GM23248 (cell line): ENCODE measurements at regions not wholly inside any gene's neighbourhood (a gene's known extent, or its start where the extent isn't known, plus 50 kb on each side); places are given as distances from the start of the nearest gene placed in this dataset.

Experiments used
- DNase-seq: peaks from one replicate; pipeline ENCODE4 v3.0.0-alpha.2; 2015
- H2AFZ ChIP-seq: fragments of 200-600 bp; sonication (generic); 2 replicates; pipeline ENCODE4 v1.6.1; 2016; ENCODE audit warnings: antibody characterized with exemption
- H3F3A ChIP-seq: fragments of 200-600 bp; sonication (generic); 2 replicates; pipeline ENCODE4 v1.6.1; 2016; ENCODE audit warnings: mild to moderate bottlenecking, antibody characterized with exemption, mixed run types; ENCODE audit not compliant: insufficient read depth
- H3K27ac ChIP-seq: fragments of 200-600 bp; sonication (generic); 2 replicates; pipeline ENCODE4 v1.5.1; 2016; ENCODE audit warnings: mild to moderate bottlenecking
- H3K27me3 ChIP-seq: fragments of 200-600 bp; sonication (generic); replicated peaks from 2 replicates; pipeline ENCODE4 v1.6.1; 2016; ENCODE audit warnings: mild to moderate bottlenecking; ENCODE audit not compliant: insufficient read depth
- H3K36me3 ChIP-seq: fragments of 200-600 bp; sonication (generic); 2 replicates; pipeline ENCODE4 v1.6.1; 2016; ENCODE audit warnings: low read depth, mild to moderate bottlenecking
- H3K4me1 ChIP-seq: fragments of 200-600 bp; sonication (generic); 2 replicates; pipeline ENCODE4 v1.6.1; 2016; ENCODE audit warnings: mild to moderate bottlenecking; ENCODE audit not compliant: insufficient read depth
- H3K4me2 ChIP-seq: fragments of 200-600 bp; sonication (generic); one replicate; pipeline ENCODE4 v1.6.1; 2016; ENCODE audit warnings: mild to moderate bottlenecking; ENCODE audit not compliant: unreplicated experiment
- H3K4me3 ChIP-seq: fragments of 200-600 bp; sonication (generic); 2 replicates; pipeline ENCODE4 v1.5.1; 2016; ENCODE audit warnings: mild to moderate bottlenecking
- H3K79me2 ChIP-seq: fragments of 200-600 bp; sonication (generic); 2 replicates; pipeline ENCODE4 v1.6.1; 2016; ENCODE audit warnings: mild to moderate bottlenecking; ENCODE audit not compliant: insufficient read depth
- H3K9ac ChIP-seq: fragments of 200-600 bp; sonication (generic); 2 replicates; pipeline ENCODE4 v1.6.1; 2016; ENCODE audit warnings: mild to moderate bottlenecking
- H3K9me2 ChIP-seq: fragments of 200-600 bp; sonication (generic); 2 replicates; pipeline ENCODE4 v1.6.1; 2016; ENCODE audit warnings: mixed run types, mild to moderate bottlenecking, moderate library complexity; ENCODE audit not compliant: insufficient read depth
- H3K9me3 ChIP-seq: fragments of 200-600 bp; sonication (generic); one replicate; pipeline ENCODE4 v1.6.1; 2017; ENCODE audit warnings: low read depth
- H4K20me1 ChIP-seq: fragments of 200-600 bp; sonication (generic); 2 replicates; pipeline ENCODE4 v1.6.0; 2016; ENCODE audit not compliant: insufficient read depth
- EZH2 ChIP-seq: fragments of 200-600 bp; sonication (generic); IDR thresholded peaks from 2 replicates; pipeline ENCODE4 v1.6.1; 2018; ENCODE audit warnings: antibody characterized with exemption, mild to moderate bottlenecking; ENCODE audit not compliant: insufficient read depth, poor library complexity, severe bottlenecking
- EZH2phosphoT487 ChIP-seq: fragments of 200-600 bp; sonication (generic); IDR thresholded peaks from 2 replicates; pipeline ENCODE4 v1.6.1; 2018; ENCODE audit warnings: antibody characterized with exemption, moderate library complexity, mild to moderate bottlenecking, low read depth; ENCODE audit not compliant: insufficient read depth
- WGBS, 2 experiments: methylation state at CpG; one replicate each; pipeline ENCODE4 v1.1.6; 2015 to 2017; ENCODE audit warnings: low lambda C conversion rate in 2 of 2, low coverage in 1 of 2; ENCODE audit errors: missing lambda C conversion rate in 2 of 2; 5-methylcytosine and 5-hydroxymethylcytosine counted together
- in situ Hi-C: fragments of 300-500 bp; cut with MboI; formaldehyde crosslinking; loops from 2 replicates; pipeline ENCODE4 v1.15.0; 2020

DNA sequence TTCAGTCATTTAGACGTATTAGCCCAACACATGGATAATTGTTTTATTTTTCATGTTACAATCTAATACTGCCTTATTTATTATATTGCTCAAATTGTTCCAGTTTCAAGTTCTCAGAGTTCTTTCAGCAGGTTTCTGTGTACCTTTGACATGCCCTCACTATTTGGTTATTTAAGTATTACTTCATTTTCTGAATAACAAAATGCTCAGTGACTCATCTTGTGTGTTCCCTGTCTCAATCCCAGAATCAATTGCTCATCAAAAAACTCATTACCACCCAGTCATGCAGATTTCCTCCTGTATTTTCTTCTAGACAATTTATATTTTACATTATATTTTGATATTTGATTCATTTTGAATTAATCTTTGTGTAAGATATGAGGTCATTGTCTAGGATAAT, 562.6 kb downstream of the ANXA1 start:
- H3K27me3 ChIP-seq = no peaks in the 10 kb centered on the region
- H3K4me1 ChIP-seq = no peaks in the 10 kb centered on the region
- H3K9me2 ChIP-seq = no peaks in the 10 kb centered on the region
- no peaks in the 10 kb centered on the region for H3K36me3 ChIP-seq
- no peaks in the 10 kb centered on the region for H4K20me1 ChIP-seq
- no peak overlapping the region for H2AFZ ChIP-seq
- no peak overlapping the region for H3K4me2 ChIP-seq
- 3 to 8% methylated on average over 1 of the region's 1 CpG for WGBS, 2 experiments
- H3K9ac ChIP-seq = no peak overlapping the region
- no peak overlapping the region for H3K27ac ChIP-seq
- in situ Hi-C loops = no loop called here
- no peaks in the 10 kb centered on the region for H3K79me2 ChIP-seq
- no peaks in the 10 kb centered on the region for H3F3A ChIP-seq
- H3K4me3 ChIP-seq = no peak overlapping the region
- TF ChIP-seq EZH2phosphoT487 (no peak), EZH2 (no peak)
- DNase-seq = peak; percentile 16
- H3K9me3 ChIP-seq = no peaks in the 10 kb centered on the region

DNA sequence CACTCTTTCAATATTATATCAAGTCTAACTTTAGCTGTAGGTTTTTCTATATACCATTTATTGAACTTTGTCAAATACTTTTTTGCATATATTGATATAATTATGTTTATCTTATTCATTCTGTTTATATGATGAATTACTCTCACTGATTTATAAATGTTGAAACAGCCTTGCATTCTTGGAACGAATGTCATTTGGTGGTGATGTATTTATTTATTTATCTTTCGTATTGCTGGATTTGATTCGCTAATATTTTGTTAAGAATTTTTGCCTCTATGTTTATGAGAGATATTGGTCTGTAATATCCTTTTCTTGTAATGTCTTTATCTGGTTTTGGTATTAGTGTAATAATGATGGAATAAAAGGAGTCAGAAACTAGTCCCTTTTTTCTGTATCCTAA, 563.9 kb downstream of the ANXA1 start:
- no peaks in the 10 kb centered on the region for H3K36me3 ChIP-seq
- no peak overlapping the region for H3K4me2 ChIP-seq
- TF ChIP-seq EZH2 (no peak), EZH2phosphoT487 (no peak)
- no peak overlapping the region for H3K27ac ChIP-seq
- 24 to 30% methylated on average over 3 of the region's 3 CpGs for WGBS, 2 experiments
- H3K4me3 ChIP-seq = no peak overlapping the region
- H3K4me1 ChIP-seq = no peaks in the 10 kb centered on the region
- no peaks in the 10 kb centered on the region for H3F3A ChIP-seq
- in situ Hi-C loops = no loop called here
- DNase-seq = no peak
- H2AFZ ChIP-seq = no peak overlapping the region
- no peak overlapping the region for H3K9ac ChIP-seq
- no peaks in the 10 kb centered on the region for H3K9me2 ChIP-seq
- H3K9me3 ChIP-seq = no peaks in the 10 kb centered on the region
- no peaks in the 10 kb centered on the region for H3K79me2 ChIP-seq
- H4K20me1 ChIP-seq = no peaks in the 10 kb centered on the region
- H3K27me3 ChIP-seq = no peaks in the 10 kb centered on the region

DNA sequence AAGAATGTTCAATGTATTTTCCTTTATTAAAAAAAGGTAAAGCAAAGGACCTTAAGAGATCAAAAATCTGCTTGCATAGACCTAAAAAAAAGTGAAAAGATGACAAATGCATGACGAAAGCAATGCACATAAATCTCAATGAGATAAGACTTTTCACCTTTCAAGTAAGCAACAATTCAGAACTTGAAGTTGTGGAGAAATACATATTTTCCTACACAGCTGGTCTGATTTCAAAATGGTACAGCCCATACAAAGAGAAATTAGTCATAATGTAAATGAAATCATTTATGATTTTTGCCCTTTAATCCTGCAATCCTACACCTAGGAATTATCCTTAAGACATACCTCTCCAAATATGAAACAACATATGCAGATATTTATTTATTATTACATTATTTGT, 568.0 kb downstream of the ANXA1 start:
- Histone ChIP-seq H3K9me2 (no peaks in the 10 kb centered on the region), H3K4me3 (no peak overlapping the region), H3F3A (no peaks in the 10 kb centered on the region), H3K9ac (no peak overlapping the region), H3K36me3 (no peaks in the 10 kb centered on the region), H3K27me3 (no peaks in the 10 kb centered on the region), H3K4me1 (no peaks in the 10 kb centered on the region), H3K27ac (no peak overlapping the region), H3K79me2 (no peaks in the 10 kb centered on the region), H4K20me1 (no peaks in the 10 kb centered on the region), H3K4me2 (no peak overlapping the region), H2AFZ (no peak overlapping the region), H3K9me3 (no peaks in the 10 kb centered on the region)
- DNase-seq = no peak
- TF ChIP-seq EZH2 (no peak), EZH2phosphoT487 (no peak)
- WGBS, 2 experiments = 3 to 10% methylated on average over 1 of the region's 1 CpG
- in situ Hi-C loops = no loop called here

DNA sequence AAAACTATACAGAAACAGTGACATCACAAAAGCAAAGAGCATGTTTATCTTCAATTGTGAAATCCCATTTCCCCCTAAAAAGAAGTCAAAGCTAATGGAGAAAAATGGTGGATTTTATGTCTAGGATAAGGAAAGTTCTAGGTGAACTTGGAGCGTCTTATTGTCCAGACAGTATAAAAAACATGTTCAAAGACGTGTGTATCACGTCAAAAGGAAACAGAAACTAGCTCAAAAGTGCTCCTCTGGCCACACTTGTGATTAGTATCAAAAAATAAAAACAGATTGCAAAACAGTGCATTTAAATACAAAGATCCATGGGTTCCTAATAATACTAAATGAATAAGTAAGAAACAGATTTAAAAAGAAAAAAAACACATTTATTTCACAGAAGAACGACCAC, 568.9 kb downstream of the ANXA1 start:
- Histone ChIP-seq H3K4me1 (no peaks in the 10 kb centered on the region), H3K36me3 (no peaks in the 10 kb centered on the region), H4K20me1 (no peaks in the 10 kb centered on the region), H3K27me3 (no peaks in the 10 kb centered on the region), H3K27ac (no peak overlapping the region), H3K9ac (no peak overlapping the region), H3K4me3 (no peak overlapping the region), H3K9me2 (no peaks in the 10 kb centered on the region), H2AFZ (no peak overlapping the region), H3K9me3 (no peaks in the 10 kb centered on the region), H3F3A (no peaks in the 10 kb centered on the region), H3K79me2 (no peaks in the 10 kb centered on the region), H3K4me2 (no peak overlapping the region)
- 5 to 8% methylated on average over 4 of the region's 4 CpGs for WGBS, 2 experiments
- no peak for TF ChIP-seq EZH2
- no peak for TF ChIP-seq EZH2phosphoT487
- no peak for DNase-seq
- in situ Hi-C loops = no loop called here

- in situ Hi-C loops = no loop called here
- DNase-seq = no peak
- TF ChIP-seq EZH2phosphoT487 (no peak), EZH2 (no peak)
- H3F3A ChIP-seq = no peaks in the 10 kb centered on the region
- no peaks in the 10 kb centered on the region for H3K79me2 ChIP-seq
- H4K20me1 ChIP-seq = no peaks in the 10 kb centered on the region
- H3K27me3 ChIP-seq = no peaks in the 10 kb centered on the region
- no peak overlapping the region for H3K4me3 ChIP-seq
- H3K4me1 ChIP-seq = no peaks in the 10 kb centered on the region
- H3K4me2 ChIP-seq = no peak overlapping the region
- H3K9ac ChIP-seq = no peak overlapping the region
- H3K36me3 ChIP-seq = no peaks in the 10 kb centered on the region
- no peaks in the 10 kb centered on the region for H3K9me2 ChIP-seq
- H3K9me3 ChIP-seq = no peaks in the 10 kb centered on the region
- H3K27ac ChIP-seq = no peak overlapping the region
- H2AFZ ChIP-seq = no peak overlapping the region
- WGBS, 2 experiments = 3 to 9% methylated on average over 2 of the region's 2 CpGs
These were observed 584.6 kb downstream of the ANXA1 start for GRCh38 chr9:73736270-73736669.
